ENCODE measurements at regions not wholly inside any gene's neighbourhood (a gene's known extent, or its start where the extent isn't known, plus 50 kb on each side); places are given as distances from the start of the nearest gene placed in this dataset.

DNA sequence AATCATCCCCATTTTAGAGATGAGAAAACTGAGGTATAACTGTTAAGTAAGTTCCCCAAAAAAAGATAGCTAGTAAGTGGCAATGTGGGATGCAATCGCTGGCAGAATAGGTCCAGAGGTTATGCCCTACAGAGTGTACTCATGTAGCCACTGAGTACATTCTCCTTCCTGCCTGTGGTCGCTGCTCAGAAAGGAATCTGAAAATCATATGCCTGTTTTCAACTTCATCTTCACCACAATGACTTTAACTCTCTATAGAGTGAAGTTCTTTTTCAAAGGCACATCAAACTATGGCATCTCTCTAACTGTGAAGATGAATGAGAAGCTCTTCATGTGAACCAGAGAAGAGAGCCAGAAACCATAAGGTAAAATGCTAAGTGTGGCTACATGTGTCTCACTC lies 162.2 kb upstream of the SLC25A13 start:
- DNase-seq (ENCODE audit: low read depth): no peak

DNA sequence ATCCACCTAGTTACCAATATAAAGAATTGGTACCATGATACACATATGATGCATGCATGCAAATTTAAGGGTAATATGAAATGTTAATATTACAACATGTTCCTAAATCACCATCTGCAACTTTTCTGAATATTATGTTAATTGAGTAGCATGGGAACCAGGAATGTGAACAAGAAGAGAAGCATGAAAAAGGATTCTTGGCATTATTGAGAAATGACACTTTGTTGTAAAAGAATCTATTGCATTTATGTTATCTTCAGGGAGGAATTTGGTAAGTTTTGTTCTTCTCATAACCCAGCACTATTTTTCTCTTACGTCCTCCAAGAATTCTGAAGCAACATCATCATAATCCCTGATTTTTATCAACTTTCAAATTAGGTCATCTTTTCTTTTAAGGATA lies 159.9 kb upstream of the SLC25A13 start:
- DNase-seq (ENCODE audit: low read depth): no peak

DNA sequence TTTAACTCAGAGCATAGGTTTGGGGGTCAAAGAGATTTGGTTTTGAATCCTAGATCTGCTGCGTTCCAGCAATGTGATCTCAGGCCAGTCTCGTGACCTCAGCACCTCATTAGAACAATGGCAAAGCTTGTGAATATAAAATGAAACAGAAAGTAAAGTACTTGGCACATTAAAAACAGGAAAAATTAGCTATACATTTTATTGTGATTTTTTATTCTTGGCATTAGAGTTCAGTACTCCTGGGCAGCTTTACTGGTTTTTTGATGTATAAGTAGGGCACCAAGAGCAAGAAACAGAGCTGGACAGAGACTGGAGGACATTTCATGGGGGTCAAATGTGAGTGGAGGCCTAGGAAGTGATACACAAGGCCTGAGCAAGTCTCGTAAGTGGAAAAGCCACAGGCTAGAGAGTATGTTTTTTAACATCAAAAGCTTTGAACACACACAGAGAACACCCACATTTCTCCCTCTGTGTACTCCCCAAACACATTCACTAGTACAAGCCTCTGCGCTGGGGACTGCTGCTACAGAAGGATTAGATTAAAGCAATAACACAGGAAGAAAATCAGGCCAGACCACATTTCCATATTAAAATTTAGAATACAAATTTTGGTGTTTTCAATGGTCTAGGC lies 157.2 kb upstream of the SLC25A13 start:
- DNase-seq (ENCODE audit: low read depth): no peak

DNA sequence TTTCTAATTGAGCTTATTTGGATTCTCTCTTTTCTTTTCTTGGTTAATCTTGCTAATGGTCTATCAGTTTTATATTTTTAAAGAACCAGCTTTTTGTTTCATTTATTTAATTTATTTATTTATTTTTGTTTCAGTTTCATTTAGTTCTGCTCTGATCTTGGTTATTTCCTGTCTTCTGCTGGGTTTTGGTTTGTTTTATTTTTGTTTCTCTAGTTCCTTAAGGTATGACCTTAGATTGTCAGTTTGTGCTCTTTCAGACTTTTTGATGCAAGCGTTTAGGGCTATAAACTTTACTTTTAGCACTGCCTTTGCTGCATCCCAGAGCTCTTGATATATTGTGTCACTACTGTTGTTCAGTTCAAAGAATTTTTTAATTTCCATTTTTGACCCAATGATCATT lies 149.7 kb upstream of the SLC25A13 start:
- DNase-seq (ENCODE audit: low read depth): no peak

DNA sequence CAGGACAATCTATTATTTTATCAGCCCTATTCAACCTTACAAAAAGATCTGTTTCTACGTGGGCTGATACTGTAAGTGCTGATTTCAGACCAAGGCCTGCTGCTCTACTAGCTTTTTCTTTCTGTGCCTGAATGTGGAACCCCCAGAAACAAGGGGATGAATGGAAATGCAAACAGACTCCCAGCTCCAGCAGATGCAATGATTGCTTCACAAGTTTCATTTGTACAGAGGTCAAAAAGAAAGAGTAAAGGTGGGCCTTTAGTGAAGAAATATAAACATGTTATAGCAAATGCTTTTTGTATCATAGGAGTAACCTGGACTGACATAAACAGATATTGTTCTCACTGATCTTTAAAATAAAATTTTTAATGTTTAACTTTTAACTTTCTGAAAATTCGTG lies 130.2 kb upstream of the SLC25A13 start:
- no peak for DNase-seq (ENCODE audit: low read depth)

DNA sequence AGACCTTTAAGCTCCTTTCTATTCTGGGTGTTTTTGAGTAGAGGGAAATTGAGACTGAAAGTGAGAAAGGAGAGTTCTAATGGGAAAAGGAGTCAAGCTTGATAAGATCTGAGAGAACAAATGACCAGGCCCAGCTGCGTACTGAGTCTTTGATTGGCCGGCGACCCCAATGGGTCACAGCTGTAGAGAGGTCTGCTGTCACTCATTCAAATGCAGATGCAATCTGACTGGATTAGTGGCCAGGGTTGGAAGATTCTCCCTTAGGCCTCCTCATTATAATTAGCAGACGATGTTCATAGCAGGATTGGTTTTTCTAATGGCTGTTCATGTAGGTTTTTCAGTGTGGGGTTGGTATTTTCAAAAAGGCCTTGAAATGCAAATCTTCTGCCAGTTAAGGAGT lies 127.2 kb upstream of the SLC25A13 start:
- no peak for DNase-seq (ENCODE audit: low read depth)

DNA sequence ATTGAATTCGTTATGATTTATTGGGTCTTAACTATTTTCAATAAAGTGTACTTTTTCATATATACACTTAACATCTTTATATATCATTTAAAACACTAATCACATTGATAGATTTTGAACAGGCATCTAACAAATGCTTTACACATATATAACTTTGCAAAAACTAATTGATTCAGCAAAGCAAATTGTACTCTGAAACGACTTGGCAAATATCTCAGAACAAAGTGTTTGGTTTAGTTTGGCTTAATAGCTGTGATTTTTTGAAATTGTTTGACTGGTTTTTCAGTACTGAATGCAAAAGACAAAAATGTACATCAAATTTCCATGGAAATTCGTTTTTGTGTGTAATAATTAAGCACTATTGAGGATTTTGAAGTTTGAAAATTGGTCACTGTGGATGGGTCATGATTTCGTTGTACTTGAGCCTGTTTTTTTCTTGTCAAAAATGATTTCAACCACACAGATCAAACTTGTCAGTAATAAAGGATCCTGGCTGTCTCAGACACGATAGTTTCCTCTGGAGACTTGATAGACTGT lies 125.3 kb upstream of the SLC25A13 start:
- no peak for DNase-seq (ENCODE audit: low read depth)

DNA sequence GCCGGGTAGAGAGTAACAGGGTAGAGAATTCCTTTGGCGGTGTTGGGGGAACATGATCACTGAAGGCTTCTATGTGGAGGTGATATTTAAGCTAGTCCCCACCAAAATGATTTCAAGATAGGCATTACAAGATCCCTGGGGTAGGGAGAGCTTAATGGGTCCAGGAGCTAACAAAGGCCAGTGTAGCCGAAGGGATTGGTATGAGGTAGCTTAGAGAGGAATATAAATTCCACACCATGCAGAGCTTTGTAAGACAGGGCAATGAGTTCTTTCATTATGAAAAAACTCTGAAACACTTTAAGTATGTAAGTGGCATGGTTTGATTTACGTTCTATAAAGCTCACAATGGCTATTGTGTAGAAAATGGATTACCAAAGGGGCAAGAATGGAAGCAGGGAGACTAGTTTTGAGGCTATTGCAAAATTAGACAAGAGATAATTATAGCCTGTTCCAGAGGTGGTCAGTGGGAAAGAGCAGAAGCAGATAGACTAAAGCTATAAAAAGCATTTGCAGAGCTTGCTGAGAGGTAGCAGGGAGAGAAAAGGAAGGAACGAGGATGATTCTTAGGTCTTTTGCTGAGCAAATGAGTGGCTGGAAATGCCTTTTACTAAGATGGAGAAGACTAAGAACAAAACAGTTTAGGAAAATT lies 119.7 kb upstream of the SLC25A13 start:
- DNase-seq (ENCODE audit: low read depth): no peak

DNA sequence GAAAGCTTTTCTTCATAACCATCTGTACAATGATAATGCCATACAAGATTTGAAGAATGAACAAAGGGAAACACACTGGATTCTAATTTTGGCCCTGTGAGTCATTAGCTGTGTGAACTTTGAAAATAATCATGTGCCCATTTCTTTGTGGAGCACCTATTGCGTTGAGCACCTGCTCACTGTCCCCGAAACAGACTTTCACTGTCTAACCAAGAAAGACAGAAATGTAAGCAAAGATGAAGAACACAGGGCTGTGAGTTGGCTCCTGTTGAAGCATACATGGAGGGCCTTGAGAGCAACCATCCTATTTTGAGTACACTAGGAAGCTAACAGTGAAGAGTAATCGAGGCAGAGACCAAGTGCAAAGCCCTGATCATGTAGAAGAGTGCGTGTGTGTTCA lies 118.4 kb upstream of the SLC25A13 start:
- DNase-seq (ENCODE audit: low read depth): no peak

DNA sequence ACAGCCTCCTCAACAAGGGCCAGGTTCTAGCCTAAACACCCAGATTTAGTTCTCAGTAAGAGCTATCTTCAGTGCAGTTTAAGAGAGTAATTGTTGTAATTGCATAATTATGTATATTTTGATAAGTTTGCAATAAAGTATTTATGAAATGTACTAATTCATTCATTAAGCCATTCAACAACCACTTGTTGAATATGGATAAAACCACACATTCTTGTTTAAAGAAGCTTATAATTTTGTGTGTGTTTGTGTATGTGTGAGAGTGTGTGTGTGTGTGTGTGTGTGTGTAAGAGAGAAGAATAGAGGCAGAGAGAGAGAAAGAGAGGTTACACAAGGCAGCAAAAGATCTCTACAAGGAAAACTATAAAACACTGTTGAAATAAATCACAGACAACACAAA lies 115.0 kb upstream of the SLC25A13 start:
- DNase-seq (ENCODE audit: low read depth): no peak

DNA sequence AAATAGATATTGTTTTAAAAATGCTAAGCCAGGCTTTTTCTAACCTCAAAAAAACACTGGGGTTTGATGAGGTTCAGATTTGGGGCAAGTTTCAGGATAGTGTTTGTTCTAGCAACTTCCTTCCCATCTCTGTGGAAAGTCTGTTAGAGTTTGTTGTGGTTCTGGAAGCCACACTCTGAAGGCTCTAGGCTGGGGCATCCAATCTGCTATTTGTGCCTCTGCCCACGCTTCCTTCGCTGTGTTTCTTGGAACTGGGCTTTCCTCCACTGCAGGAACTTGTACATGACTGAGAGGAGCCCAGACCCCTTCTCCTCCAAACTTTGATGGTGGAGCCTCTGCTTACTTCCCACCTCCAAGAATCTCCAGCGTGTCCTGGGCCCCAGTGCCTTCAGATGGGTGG lies 108.5 kb upstream of the SLC25A13 start:
- no peak for DNase-seq (ENCODE audit: low read depth)

DNA sequence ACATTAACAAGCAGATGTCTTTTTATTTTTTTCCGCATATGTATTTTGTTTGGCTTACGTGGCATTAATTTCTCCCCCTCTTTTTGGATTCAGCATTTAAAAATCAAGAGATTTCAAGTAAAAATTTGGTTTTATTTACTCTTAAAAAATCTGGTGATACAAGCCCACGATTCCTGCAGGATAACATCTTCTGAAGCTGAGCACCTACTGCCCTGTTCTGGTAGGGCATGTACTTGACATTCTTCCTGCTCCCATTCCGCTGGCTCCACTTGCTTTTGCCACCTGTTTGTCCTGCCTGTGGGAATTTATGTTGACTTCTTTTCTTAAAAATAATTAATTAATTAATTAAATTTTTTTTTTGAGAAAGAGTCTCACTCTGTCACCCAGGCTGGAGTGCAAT lies 105.2 kb upstream of the SLC25A13 start:
- no peak for DNase-seq (ENCODE audit: low read depth)

DNA sequence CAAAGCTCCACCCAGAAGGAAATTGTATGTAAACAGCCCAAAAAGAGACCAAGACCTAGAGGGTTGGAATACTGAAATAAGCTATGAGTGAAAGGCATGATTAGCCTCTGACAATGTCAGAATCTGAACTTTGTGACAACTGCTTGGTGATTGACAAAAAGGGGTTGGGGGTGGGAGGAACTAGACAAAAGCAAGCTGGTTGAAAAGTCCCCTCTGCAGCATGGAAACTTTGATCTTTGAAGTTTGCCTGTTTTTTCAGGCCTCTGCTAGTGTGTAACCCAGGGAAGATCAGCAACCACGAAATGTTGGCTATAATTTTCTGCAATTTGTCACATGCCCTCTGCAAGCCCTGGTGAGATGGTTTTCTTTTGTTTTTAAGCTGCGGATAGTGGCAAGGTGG lies 104.8 kb upstream of the SLC25A13 start:
- no peak for DNase-seq (ENCODE audit: low read depth)

DNA sequence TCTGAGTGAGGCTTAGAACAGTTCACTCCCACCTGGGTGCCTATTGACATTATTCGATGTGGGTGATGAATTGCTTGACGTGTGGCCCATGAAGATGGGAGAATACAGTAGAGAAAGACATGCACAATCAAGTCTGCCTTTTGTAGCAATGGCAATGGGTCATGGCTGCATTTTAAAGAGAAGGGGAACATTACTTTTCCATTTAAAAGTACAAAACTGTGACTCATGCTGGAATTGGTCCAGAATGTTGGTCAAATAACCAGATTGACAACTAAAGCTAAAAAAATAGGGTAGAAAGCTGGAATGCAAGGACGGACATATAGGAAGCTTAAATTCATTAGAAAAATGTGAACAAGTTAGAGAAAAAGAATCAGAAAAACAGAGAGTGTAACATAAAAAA lies 104.1 kb upstream of the SLC25A13 start:
- DNase-seq (ENCODE audit: low read depth): no peak

DNA sequence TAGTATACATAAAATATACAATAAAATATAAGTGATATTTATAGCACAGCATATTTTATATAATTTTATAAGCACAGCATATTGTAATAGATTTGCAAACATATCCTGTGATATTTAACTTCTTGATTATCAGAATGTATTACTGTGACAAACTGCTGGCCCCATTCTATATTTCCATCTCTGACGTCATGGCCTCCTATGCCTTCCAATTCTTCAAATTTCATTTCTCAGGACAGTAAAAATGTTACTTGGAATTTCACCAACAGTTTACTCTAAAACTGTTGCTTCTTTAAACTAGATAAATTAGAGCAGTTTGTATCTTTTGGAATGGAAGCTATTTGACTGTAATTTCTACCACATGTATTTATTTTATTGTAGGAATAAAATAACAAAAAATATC lies 102.5 kb upstream of the SLC25A13 start:
- no peak for DNase-seq (ENCODE audit: low read depth)

DNA sequence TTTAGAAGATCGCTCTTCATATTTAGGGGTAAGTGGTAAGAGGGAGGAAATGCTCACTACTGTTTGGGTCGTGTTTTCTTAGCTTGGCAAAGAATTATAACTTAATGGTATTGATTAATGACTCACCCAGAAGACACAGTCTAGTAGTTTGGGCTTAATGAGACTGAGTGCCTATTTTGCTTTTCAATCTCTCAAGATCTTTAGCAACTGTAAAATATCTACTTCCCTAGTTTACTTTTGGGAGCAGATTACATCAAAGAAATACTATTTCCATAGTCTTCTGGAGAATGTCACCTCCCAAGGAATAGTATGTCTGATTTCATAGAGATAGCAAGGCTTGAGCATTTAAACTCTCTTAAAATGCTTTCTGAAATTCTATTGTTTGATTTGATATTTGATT lies 100.5 kb upstream of the SLC25A13 start:
- DNase-seq (ENCODE audit: low read depth): no peak

DNA sequence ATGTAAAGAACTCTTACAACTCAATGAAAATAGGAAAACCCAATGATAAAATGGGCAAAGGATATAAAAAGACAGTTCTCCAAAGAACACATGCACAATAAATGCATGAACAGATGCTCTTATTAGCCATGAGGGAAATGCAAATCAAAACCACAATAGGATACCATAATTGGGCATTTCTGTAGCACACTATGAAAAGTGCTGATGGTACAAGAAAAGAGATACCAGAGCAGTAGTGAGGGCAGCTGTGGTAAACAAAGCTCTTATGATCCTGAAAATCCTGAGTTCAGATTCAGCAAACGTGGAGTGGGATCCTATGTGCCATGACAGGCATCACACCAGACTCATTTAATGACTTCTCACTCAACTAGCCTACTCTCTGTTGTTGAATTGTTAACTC lies 96.7 kb upstream of the SLC25A13 start:
- DNase-seq (ENCODE audit: low read depth): no peak

DNA sequence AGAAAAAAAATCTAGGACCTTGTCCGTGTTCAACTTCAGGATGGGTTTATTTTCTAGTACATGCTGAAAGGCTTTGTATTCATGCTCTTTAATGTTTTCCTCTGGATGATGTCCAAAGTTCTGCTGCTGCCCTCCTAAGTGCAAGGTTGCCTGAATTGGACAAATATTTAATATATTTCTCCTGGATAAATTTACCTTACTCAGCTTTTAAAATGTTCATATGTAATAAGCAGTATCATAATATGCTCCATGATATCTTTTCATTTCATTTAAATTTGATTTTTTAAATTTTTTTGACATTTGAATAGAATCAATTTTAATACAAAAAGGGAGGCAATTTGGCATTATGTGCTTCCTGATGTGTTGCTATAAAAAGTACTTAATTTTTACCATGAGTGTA lies 95.9 kb upstream of the SLC25A13 start:
- DNase-seq (ENCODE audit: low read depth): no peak

DNA sequence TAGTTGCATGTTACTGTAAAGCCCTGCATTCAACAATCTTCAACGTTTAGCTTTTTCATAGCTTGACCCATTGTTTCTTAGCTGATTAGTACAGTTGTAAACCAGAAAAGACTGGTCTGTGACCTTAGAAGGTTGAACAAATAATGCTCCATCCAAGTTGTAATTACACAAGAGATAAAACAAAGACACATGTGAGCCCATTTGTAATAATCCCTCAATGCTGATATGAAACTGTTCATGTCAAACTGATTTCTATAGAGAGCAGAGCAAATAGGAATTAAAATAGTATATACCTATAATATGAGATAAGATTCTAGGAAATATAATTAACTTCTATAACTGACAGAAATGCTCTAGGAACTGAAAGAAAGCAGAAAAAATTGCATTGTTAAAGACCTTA lies 94.7 kb upstream of the SLC25A13 start:
- no peak for DNase-seq (ENCODE audit: low read depth)

DNA sequence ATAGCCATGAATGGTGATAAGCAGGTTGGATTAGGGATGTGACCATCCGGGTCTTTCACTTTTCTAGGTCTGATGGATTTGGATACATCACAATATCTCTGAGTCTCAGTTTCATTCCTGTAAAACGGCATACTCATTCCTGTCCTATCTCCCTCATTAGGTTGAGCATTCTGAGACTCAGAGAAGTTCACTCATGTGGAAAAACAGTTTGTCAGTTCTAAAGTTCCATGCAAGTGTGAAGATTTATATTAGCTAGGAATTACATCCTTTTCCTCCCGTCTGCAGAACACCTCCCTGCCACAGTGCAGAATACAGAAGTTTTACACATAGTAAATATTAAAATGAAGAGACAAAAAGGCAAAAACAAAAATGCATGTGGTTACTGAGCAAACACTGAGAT lies 94.2 kb upstream of the SLC25A13 start:
- no peak for DNase-seq (ENCODE audit: low read depth)

DNA sequence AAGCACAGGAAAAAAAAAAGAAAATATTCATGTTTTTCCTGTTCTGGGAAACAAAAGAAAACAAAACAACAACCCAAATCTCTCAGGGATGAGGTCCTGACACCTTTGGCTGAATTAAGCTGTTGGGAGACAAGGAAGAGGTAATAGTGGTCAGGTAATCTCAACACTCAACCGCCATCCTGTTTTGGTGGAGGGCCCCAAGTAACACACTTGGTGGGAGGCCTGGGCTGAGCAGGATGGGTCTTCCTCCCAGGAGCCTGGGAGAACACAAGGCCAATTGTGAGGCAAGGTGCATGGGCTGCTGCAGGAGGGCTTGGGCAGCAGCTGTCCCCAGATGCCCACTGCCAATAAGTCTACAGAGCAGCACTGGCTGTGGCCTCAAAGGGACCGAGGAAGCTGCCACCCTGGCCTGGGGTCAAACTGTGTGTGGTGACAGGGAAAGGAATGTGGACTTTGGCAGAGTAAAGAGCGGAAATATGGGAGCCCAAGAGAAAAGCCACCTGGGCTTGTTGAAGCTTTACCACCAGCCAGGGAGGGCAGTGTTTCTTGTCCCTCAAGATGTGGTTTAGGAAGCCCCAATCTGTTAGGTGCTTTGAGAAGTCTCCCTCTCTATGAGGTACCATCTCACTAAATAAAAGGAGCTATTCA lies 93.5 kb upstream of the SLC25A13 start:
- no peak for DNase-seq (ENCODE audit: low read depth)

DNA sequence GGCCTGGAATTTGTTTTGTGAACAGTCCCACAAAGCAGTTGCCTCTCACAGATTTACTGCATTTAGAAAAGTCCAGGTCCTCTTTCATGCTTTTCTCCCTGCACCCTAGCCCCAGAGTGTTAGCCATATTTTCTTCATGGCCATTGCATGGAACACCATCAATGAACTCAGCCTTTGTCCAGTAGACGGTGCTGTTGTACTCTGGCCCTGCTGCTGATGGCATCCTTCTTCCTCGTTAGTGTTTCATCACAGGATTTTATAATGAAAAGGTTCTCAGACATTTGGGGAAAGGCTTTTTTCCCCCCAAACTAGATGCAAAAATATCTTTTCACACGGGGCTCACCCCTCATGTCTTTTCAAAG lies 93.0 kb upstream of the SLC25A13 start:
- DNase-seq (ENCODE audit: low read depth): peak; percentile 9

DNA sequence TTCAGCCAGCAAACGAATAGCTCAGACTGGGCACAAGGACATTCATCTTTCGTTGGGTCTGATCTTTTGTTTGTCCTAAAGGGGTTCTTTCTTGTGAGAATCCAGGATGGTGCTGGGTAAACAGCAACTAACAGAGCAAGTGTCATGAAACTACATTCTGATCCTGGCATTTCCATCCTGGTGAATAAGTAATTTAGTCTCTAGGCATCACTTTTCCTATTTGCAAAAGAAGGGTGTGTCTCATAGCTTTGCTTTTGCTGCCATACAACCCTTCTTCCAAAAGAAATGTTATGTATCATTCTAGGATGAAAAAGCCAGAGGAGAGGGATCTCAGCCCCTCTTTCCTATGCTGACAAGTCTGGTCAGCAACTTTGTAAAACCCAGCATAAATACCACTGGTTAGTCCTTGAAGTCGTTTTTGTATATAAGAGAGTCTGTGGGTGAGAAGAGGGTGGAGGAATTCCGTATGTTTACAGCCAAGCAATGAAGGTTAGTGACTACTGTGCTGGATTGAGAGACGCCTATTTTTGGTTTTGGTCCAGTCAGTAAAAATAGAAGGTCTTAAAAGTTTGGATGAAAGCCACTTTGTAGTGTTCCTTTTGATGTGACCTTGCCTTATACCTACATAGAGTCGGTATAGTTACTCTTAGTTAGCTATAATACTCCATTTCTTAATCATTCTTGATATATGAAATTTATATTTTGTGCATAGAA lies 88.4 kb upstream of the SLC25A13 start:
- DNase-seq (ENCODE audit: low read depth): no peak

Data from stimulated activated CD8-positive, alpha-beta memory T cell treated with anti-CD3 and anti-CD28 coated beads, Interleukin-4, amount 100 ng/mL, for 24 hours (primary cell).